GM21360 (cell line): ENCODE measurements at regions not wholly inside any gene's neighbourhood (a gene's known extent, or its start where the extent isn't known, plus 50 kb on each side); places are given as distances from the start of the nearest gene placed in this dataset.

ENCODE experiments used
- ATAC-seq: cut with Tn5 transposase; IDR thresholded peaks from one replicate; pipeline ENCODE4 v1.9.1; 2021; ENCODE audit warnings: mild to moderate bottlenecking, moderate library complexity; ENCODE audit not compliant: unreplicated experiment

GRCh38 chr5:161134956-161135355, 282.9 kb upstream of the ATP10B start:
- ATAC-seq = no peak

DNA sequence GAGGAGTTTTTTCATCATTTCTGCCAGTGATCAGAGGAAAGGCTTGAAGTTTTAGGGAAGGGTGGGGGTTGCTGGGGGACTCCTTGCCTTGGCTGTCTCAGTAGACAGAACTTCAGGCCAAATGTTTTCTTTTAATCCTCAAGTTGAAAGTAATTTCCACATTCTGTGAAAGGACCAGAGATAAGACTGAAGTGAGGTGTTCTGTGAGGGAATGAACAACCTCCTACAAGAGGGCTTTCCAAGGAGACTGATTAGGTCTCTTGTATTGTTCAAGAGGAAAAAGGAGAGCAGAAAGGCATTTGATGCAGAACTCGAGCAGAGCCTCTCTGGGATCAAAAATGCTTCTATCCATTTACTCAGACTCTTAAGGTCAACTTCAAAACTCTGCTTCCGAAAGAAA, 282.1 kb upstream of the ATP10B start:
- ATAC-seq = no peak

- no peak for ATAC-seq
These were observed 263.9 kb upstream of the ATP10B start for GRCh38 chr5:161115941-161116340.

DNA sequence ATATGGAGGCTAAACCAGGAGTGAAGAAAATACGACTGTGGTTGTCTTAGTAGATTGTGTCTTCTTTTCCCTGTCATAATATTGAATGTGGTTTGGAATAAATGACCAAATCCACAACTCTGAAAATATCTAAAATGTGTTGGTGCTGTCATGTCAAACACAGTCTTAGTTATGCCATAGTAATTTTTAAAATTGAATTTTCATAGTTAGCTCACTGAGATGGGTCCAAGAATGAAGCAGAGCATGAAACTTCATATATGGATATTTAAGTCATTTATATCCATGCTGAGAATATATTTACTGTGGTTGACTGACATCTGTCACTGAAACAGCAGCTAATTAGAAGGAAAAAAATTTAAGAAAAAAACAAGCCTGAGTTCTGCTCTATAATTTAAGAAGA, 260.4 kb upstream of the ATP10B start:
- no peak for ATAC-seq

DNA sequence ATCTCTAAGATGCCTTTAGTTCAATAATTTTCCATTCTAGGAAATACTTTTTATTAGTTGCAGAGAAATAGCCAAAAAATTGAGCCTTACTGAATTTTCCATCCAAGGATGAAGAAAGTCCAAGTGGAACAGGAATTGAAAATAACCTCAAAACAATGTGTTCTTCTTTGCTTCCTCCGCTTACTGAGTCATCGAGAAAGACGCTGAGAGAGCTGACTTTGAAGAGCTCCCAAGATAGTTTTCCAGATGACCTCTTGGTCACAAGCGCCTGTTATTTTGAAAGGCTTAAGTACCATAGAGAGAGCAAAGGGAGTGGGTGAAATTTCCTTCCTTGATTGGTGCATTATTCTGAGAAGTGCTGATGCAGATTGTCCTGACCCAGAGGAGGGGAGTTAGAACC, 253.5 kb upstream of the ATP10B start:
- no peak for ATAC-seq

GRCh38 chr5:161098516-161098915, 246.5 kb upstream of the ATP10B start:
- ATAC-seq = no peak

GRCh38 chr5:161096581-161096980, 244.6 kb upstream of the ATP10B start:
- ATAC-seq = no peak

GRCh38 chr5:161095953-161096352, 243.9 kb upstream of the ATP10B start:
- ATAC-seq = no peak

- no peak for ATAC-seq
These were observed 242.4 kb upstream of the ATP10B start for GRCh38 chr5:161094411-161094810.

DNA sequence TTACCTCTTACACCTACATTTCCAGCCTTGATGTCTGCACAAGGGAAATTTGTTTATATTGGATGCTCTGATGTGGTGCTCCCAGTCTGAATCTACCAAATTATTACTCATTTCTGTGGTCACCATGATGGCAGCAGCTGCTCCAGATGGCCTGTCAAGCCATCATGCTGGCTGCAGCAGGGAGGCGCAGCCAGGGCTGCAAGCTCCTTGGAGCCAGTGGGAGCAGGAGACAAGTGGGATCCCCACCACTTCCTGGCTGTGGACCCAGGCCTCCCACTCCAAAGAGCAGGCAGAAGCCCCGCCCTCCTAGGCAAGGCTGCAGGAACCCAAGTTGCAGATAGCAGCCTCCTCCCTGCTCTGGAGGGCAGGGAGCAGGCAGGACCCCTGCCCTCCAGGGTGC, 241.1 kb upstream of the ATP10B start:
- ATAC-seq = no peak

DNA sequence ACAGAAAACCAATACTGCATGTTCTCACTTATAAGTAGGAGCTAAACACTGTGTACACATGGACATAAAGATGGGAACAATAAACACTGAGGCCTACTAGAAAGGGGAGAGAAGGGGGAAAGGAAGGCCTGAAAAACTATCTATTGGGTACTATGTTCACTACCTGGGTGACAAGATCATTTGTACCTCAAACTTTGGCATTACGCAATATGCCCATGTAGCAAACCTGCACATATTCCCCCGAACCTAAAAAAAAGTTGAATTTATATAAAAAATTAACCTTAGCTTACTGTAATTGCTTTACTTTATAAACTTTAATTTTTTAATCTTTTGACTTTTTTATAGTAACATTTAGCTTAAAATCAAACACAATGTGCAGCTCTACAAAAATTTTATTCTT, 237.6 kb upstream of the ATP10B start:
- no peak for ATAC-seq

GRCh38 chr5:161086461-161086860, 234.4 kb upstream of the ATP10B start:
- no peak for ATAC-seq

DNA sequence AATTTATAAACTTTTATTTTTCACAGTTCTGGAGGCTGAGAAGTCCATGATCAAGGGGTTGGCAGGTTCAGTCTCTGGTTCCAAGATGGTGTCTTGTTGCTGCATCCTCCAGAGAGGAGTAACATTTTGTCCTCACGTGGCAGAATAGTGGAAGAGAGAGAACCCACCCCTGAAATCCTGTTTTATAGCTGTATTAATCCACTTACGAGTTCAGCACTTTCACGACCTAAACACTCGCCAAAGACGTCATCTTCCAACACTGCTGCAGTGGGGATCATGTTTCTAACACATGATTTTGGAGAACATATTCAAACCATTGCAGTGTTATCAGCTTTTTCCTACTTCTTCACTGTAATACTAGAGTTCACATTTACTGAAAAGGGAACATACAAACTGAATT, 233.0 kb upstream of the ATP10B start:
- no peak for ATAC-seq

- ATAC-seq = no peak
These were observed 232.1 kb upstream of the ATP10B start for GRCh38 chr5:161084115-161084514.

- no peak for ATAC-seq
These were observed 226.8 kb upstream of the ATP10B start for GRCh38 chr5:161078793-161079192.

DNA sequence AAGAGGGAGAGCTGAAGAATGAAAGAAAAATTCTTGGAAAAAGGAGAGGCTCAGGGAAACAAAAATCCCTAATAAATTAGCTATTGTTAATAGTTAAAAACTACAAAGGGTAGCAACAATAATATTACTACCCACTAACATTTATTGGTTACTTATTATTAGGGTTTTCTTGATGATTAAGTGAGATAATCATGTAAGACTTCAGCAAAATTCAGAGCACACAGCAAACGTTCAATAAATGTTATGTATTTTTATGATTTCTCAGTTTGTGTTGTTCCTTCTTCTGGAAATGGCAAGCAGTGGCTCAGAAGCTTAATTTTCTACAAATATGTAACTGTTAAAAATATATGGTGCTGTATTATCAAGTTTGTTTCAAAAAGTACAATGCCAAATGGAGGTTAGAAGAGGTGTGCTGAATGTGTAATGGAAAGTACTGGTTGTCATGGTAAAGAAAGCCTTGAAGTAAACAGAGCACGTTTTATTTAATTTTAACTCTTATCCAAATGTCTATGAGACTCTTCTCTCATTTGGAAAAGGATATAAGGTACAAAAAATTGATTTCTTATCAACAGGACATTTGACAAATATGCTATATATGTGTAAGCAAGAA, 226.0 kb upstream of the ATP10B start:
- ATAC-seq = no peak

DNA sequence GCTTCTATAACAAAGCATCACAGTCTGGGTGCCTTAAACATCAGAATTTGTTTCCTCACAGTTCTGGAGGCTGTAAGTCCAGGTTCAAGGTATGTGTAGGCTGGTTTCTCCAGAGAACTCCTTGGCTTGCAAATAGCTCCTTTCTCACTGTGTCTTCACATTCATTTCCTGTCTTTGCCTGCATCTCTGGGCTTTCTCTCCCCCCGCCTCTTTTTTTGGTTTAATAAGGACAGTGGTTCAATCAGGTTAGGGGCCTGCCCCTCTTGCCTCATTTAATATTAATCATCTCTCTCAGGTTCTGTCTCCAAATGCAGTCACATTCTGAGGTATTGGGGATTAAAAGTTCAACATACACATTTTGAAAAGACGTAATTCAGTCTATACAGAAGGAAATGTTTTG, 225.5 kb upstream of the ATP10B start:
- ATAC-seq = no peak

DNA sequence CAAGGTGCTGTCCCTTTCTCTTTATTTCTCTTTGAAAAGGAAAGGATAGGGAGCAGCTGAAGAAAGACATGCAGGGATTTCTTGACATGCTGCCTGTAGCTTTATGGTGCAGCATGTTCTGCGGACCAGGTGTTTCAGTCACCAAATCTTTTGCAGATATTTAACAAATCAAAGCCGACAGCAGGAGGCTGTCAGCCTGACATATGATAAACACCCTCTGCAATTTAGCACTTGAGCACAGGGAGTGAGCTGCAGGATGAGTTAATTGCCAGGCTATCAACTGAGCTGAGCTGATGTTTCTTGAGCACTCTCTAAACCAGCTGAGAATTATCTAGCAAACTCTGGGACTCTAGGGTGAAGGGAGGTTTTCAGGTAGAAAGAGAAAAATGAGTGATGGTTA, 212.8 kb upstream of the ATP10B start:
- ATAC-seq = no peak

DNA sequence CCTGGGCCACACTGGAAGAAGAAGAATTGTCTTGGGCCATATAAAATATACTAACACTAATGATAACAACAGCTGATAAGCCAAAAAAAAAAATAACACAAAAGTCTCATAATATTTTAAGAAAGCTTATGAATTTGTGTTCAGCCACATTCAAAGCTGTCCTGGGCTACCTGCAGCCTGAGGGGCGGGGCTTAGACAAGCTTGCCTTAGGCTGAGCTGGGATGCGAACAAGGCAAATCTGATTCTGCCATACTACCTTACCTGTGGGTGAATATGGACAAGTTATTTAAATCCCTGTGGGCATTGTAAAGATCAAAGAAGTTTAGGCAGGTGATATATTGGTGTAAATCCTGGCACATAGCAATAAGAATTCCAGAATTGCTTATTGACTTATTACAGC, 212.3 kb upstream of the ATP10B start:
- ATAC-seq = no peak

DNA sequence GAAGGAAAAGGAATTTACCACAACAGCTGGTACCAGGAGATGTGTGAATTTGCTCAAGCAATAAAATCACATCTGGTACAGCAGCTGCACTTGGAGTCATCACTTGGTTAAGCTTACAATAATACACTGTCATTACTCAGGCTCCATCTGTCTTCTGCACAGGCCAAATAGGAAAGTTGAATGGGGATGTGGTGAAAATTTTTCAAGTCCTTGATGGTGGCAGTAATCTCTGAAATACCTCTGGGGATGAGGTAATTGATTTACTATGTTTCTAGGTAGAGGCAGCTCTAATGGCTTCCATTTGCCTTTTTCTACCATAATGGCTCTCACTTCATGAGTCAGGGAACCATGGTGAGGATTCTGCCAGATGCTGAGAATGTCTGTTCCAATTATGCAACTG, 206.8 kb upstream of the ATP10B start:
- ATAC-seq = no peak

DNA sequence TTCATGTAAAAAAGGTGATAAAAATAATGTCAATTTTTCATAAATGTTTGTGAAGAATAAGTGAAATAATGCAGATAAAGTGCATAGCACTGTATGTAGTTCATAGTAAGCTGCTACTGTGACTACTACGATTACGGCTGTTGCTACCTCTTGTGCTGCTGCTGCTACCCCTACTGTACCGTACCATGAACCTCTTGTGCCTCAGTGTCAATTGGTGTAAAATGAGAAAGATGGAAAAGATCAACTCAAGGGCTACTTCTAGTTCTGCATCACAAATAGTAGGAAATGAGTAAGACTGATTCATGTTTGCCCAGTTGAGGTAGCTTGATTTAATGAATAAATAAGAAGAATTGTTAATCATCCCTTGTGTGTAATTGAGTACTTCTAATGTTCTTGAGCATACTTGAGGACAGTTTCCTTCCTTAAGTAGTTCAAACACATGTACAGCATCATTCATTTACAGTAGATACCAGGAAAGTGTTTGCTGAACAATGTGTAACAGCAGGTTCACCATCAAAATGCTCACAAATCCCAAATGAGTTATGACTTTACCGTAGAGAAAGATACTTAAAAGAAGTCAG, 200.0 kb upstream of the ATP10B start:
- no peak for ATAC-seq

- no peak for ATAC-seq
These were observed 195.0 kb upstream of the ATP10B start for GRCh38 chr5:161047024-161047423.

DNA sequence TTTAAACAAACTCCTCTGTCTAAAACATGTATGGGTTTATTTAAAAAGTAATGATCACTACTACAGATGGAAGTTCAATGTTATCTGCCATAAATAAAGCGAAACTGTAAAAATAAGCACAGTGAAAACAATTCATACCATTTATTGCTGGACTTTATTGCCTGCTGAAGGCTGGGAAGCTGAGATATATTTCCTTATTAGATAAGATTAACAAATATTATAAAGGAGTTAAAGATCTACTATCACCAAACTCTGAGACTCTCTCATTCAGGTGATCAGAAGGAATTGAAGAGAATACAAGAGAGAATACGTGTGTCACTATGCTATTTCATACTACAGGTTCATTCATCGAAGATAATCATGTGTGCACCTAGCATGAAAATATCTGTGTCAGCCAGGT, 190.9 kb upstream of the ATP10B start:
- ATAC-seq = no peak
